Endothelial cell of umbilical vein (primary cell): ENCODE measurements at regions not wholly inside any gene's neighbourhood (a gene's known extent, or its start where the extent isn't known, plus 50 kb on each side); places are given as distances from the start of the nearest gene placed in this dataset.

Experiments used
- BruUV-seq: library from RNA; stranded (reverse); fragments of 400-500 nt; replicated peaks from 2 replicates; lab custom pipeline; 2021; lab: Mats Ljungman, UMichigan
- CTCF ChIA-PET: fragments of 300-600, 350-600 bp; sonication (Branson Sonifier 250); formaldehyde crosslinking; loops from one replicate; lab custom pipeline; 2021; ENCODE audit warnings: antibody characterized with exemption, inconsistent platforms; lab: Charles Lee
- POLR2A ChIA-PET: fragments of 300-600, 350-600 bp; sonication (Branson Sonifier 250); formaldehyde crosslinking; loops from one replicate; lab custom pipeline; 2021; ENCODE audit warnings: antibody characterized with exemption, inconsistent platforms; lab: Charles Lee
- DNase-seq: peaks from one replicate; pipeline ENCODE4 v3.0.0-alpha.2; 2011; ENCODE audit warnings: low read depth, low spot score
- FAIRE-seq: peaks from 2 replicates; lab custom pipeline; 2011; peaks lifted over from hg19 to GRCh38; lab: Jason Lieb, UNC
- H2AFZ ChIP-seq: 2 replicates; pipeline ENCODE4 v1.6.0; 2012; ENCODE audit warnings: low read depth, low read length, control low read depth, inconsistent platforms
- H3K27ac ChIP-seq: 2 replicates; pipeline ENCODE4 v1.5.1; 2011; ENCODE audit warnings: low read depth, mild to moderate bottlenecking, control low read depth, low read length, moderate library complexity; ENCODE audit not compliant: insufficient read depth
- H3K27me3 ChIP-seq, 2 experiments: 2 replicates each; pipeline versions ENCODE4 v1.6.0 to v1.6.1; 2011; ENCODE audit warnings: low read length in 2 of 2, mixed read lengths in 1 of 2; ENCODE audit not compliant: control insufficient read depth in 2 of 2, insufficient read depth in 2 of 2
- H3K36me3 ChIP-seq, 2 experiments: 2 replicates in 1 of 2; 3 replicates in 1 of 2; pipeline ENCODE4 v1.5.1; 2011; ENCODE audit warnings: low read length in 2 of 2, mild to moderate bottlenecking in 1 of 2, moderate library complexity in 1 of 2; ENCODE audit not compliant: control insufficient read depth in 2 of 2, insufficient read depth in 2 of 2; ENCODE audit errors: extremely low read depth in 1 of 2
- H3K4me1 ChIP-seq: 3 replicates; pipeline ENCODE4 v1.5.1; 2011; ENCODE audit warnings: mild to moderate bottlenecking, low read length; ENCODE audit not compliant: control insufficient read depth, insufficient read depth; ENCODE audit errors: extremely low read depth
- H3K4me2 ChIP-seq: 2 replicates; pipeline ENCODE4 v1.6.1; 2011; ENCODE audit warnings: low read length, control low read depth, mixed read lengths; ENCODE audit not compliant: insufficient read depth
- H3K4me3 ChIP-seq, 3 experiments: fragments of 200-600 bp in 1 of 3; sonication (generic), shearing (Covaris generic) in 1 of 3; replicated peaks in 1 of 3; 2 replicates each; pipeline ENCODE4 v1.5.1; 2011 to 2016; ENCODE audit warnings: control low read depth in 3 of 3, low read length in 3 of 3, mild to moderate bottlenecking in 2 of 3, inconsistent platforms in 1 of 3, low read depth in 1 of 3, moderate library complexity in 1 of 3; ENCODE audit not compliant: insufficient read depth in 1 of 3
- H3K79me2 ChIP-seq: 2 replicates; pipeline ENCODE4 v1.6.0; 2012; ENCODE audit warnings: low read length, inconsistent platforms; ENCODE audit not compliant: control insufficient read depth, insufficient read depth
- H3K9ac ChIP-seq: replicated peaks from 2 replicates; pipeline ENCODE3; 2011; ENCODE audit warnings: low read length, control low read depth; ENCODE audit not compliant: insufficient read depth; ENCODE audit errors: extremely low read depth
- H3K9me1 ChIP-seq: replicated peaks from 3 replicates; pipeline ENCODE4 v1.6.0; 2011; ENCODE audit warnings: mild to moderate bottlenecking, low read length; ENCODE audit not compliant: control insufficient read depth, insufficient read depth; ENCODE audit errors: extremely low read depth
- H3K9me3 ChIP-seq: replicated peaks from 2 replicates; pipeline ENCODE4 v1.5.1; 2012; ENCODE audit warnings: low read length, inconsistent platforms; ENCODE audit not compliant: control insufficient read depth, insufficient read depth
- H4K20me1 ChIP-seq: replicated peaks from 2 replicates; pipeline ENCODE3; 2011; ENCODE audit warnings: mild to moderate bottlenecking, low read length; ENCODE audit not compliant: control insufficient read depth, insufficient read depth; ENCODE audit errors: extremely low read depth
- CTCF ChIP-seq, 2 donors: IDR thresholded peaks; 1 replicate in 1 of 2; 2 replicates in 1 of 2; pipeline ENCODE4 v1.5.1; 2011; ENCODE audit warnings: low read length in 2 of 2, mild to moderate bottlenecking in 2 of 2, moderate library complexity in 2 of 2, control low read depth in 1 of 2, inconsistent platforms in 1 of 2, low read depth in 1 of 2; ENCODE audit not compliant: insufficient read depth in 1 of 2; ENCODE audit errors: extremely low read depth in 1 of 2
- EZH2 ChIP-seq: IDR thresholded peaks from 2 replicates; pipeline ENCODE4 v1.6.1; 2012; ENCODE audit warnings: borderline replicate concordance, low read depth, mild to moderate bottlenecking, moderate library complexity, low read length, inconsistent platforms; ENCODE audit not compliant: severe bottlenecking
- FOS ChIP-seq: IDR thresholded peaks from 2 replicates; pipeline ENCODE4 v1.6.1; 2011; ENCODE audit warnings: mild to moderate bottlenecking, low read length, moderate library complexity, borderline replicate concordance; ENCODE audit not compliant: insufficient read depth
- GATA2 ChIP-seq: IDR thresholded peaks from 2 replicates; pipeline ENCODE4 v1.7.0; 2011; ENCODE audit warnings: low read depth, mild to moderate bottlenecking, moderate library complexity, mixed read lengths, low read length; ENCODE audit not compliant: insufficient read length, insufficient read depth
- JUN ChIP-seq: IDR thresholded peaks from 2 replicates; pipeline ENCODE4 v1.6.1; 2011; ENCODE audit warnings: borderline replicate concordance, low read depth; ENCODE audit not compliant: insufficient read length, insufficient read depth
- MAX ChIP-seq: IDR thresholded peaks from 2 replicates; pipeline ENCODE4 v1.6.1; 2011; ENCODE audit not compliant: insufficient read depth, insufficient read length
- MYC ChIP-seq: IDR thresholded peaks from one replicate; pipeline ENCODE4 v1.6.1; 2011; ENCODE audit warnings: mild to moderate bottlenecking, low read depth, low read length
- POLR2A ChIP-seq: IDR thresholded peaks from 2 replicates; pipeline ENCODE4 v1.6.1; 2012; ENCODE audit warnings: low read depth, mild to moderate bottlenecking, control low read depth, low read length
- POLR2AphosphoS5 ChIP-seq: IDR thresholded peaks from 2 replicates; pipeline ENCODE4 v1.6.1; 2012; ENCODE audit warnings: low read depth, mild to moderate bottlenecking, control low read depth, low read length, moderate library complexity; ENCODE audit not compliant: insufficient read depth
- dilution Hi-C: fragments of 300-500 bp; cut with MboI; formaldehyde crosslinking; loops from one replicate; pipeline ENCODE4 v1.15.0; 2019; ENCODE audit warnings: low sequenced_read_pairs; ENCODE audit not compliant: extremely low pct_ligation_motif_present
- intact Hi-C: fragments of 100-400 bp; cut with micrococcal nuclease; formaldehyde crosslinking; loops from one replicate; pipeline ENCODE4 v1.10.0; 2022

GRCh38 chr11:92576315-92576714 is 351.7 kb downstream of the FAT3 start:
- dilution Hi-C loops (no loop called here), intact Hi-C loops (no loop called here)
- no peaks in the 10 kb centered on the region for H3K27me3 ChIP-seq
- no peaks in the 10 kb centered on the region for H3K36me3 ChIP-seq
- no peak overlapping the region for H3K4me3 ChIP-seq
- no peaks in the 10 kb centered on the region for H3K79me2 ChIP-seq
- H3K9me3 ChIP-seq, result no peaks in the 10 kb centered on the region
- H3K4me1 ChIP-seq, result no peaks in the 10 kb centered on the region
- H3K9me1 ChIP-seq, result no peaks in the 10 kb centered on the region
- H3K9ac ChIP-seq, result no peak overlapping the region
- H3K27ac ChIP-seq, result no peak overlapping the region
- FAIRE-seq, result no peak
- TF ChIP-seq CTCF (IDR thresholded peaks at IDR 0.05; ENCODE audit: extremely low read depth in 1 of 2, insufficient read depth in 1 of 2, low read depth in 1 of 2, low read length in 2 of 2) (no peak), GATA2 (no peak), FOS (no peak), POLR2A (no peak), EZH2 (no peak), MYC (no peak), MAX (no peak), POLR2AphosphoS5 (no peak), JUN (no peak)
- CTCF ChIA-PET, result no interaction called here
- POLR2A ChIA-PET, result no interaction called here
- no TSS peak for BruUV-seq
- H4K20me1 ChIP-seq, result no peaks in the 10 kb centered on the region
- H3K4me2 ChIP-seq, result no peak overlapping the region
- no peak overlapping the region for H2AFZ ChIP-seq
- no peak for DNase-seq
